CD8-positive, alpha-beta memory T cell (primary cell): ENCODE measurements at regions not wholly inside any gene's neighbourhood (a gene's known extent, or its start where the extent isn't known, plus 50 kb on each side); places are given as distances from the start of the nearest gene placed in this dataset.

Experiments
- CTCF ChIA-PET: fragments of 350-600 bp; sonication (Branson Sonifier 250); formaldehyde crosslinking; loops from one replicate; lab custom pipeline; 2021; ENCODE audit warnings: antibody characterized with exemption; lab: Charles Lee
- POLR2A ChIA-PET: fragments of 350-600 bp; sonication (Branson Sonifier 250); formaldehyde crosslinking; loops from one replicate; lab custom pipeline; 2021; ENCODE audit warnings: antibody characterized with exemption; lab: Charles Lee
- DNase-seq, 5 donors: peaks; one replicate each; pipeline versions ENCODE4 v3.0.0 to v3.0.0-alpha.2; 2020 to 2022; ENCODE audit warnings: mixed read lengths in 1 of 5
- H3K27ac ChIP-seq: one replicate; pipeline ENCODE4 v1.7.0; 2013; ENCODE audit warnings: low read depth, mild to moderate bottlenecking, low read length, moderate library complexity
- H3K27me3 ChIP-seq: 2 replicates; pipeline ENCODE4 v1.7.0; 2013; ENCODE audit warnings: low read length, mild to moderate bottlenecking; ENCODE audit not compliant: insufficient read depth, poor library complexity, severe bottlenecking
- H3K36me3 ChIP-seq: 2 replicates; pipeline ENCODE4 v1.7.0; 2013; ENCODE audit warnings: mild to moderate bottlenecking, low read length, moderate library complexity; ENCODE audit not compliant: insufficient read depth
- H3K4me1 ChIP-seq: 2 replicates; pipeline ENCODE4 v1.7.0; 2013; ENCODE audit warnings: mild to moderate bottlenecking, low read length, moderate library complexity; ENCODE audit not compliant: insufficient read depth
- H3K4me3 ChIP-seq: 2 replicates; pipeline ENCODE4 v1.7.0; 2013; ENCODE audit warnings: mild to moderate bottlenecking, low read length
- H3K9me3 ChIP-seq: 2 replicates; pipeline ENCODE4 v1.7.0; 2013; ENCODE audit warnings: mild to moderate bottlenecking, low read length
- H3K27ac Mint-ChIP-seq, 8 donors: one replicate each; pipeline ENCODE4 v1.8.0; 2020 to 2021; ENCODE audit warnings: mixed read lengths in 8 of 8, mild to moderate bottlenecking in 6 of 8, inconsistent platforms in 3 of 8, moderate library complexity in 3 of 8
- H3K27me3 Mint-ChIP-seq, 2 donors: one replicate each; pipeline ENCODE4 v1.8.0; 2020 to 2021; ENCODE audit warnings: mixed read lengths in 2 of 2, mild to moderate bottlenecking in 1 of 2, moderate library complexity in 1 of 2
- H3K36me3 Mint-ChIP-seq, 3 donors: one replicate each; pipeline ENCODE4 v1.8.0; 2020 to 2021; ENCODE audit warnings: mixed read lengths in 3 of 3, inconsistent platforms in 1 of 3, mild to moderate bottlenecking in 1 of 3
- H3K4me1 Mint-ChIP-seq, 3 donors: one replicate each; pipeline ENCODE4 v1.8.0; 2020 to 2021; ENCODE audit warnings: mixed read lengths in 3 of 3, inconsistent platforms in 1 of 3, mild to moderate bottlenecking in 1 of 3
- H3K4me3 Mint-ChIP-seq, 7 donors: one replicate each; pipeline ENCODE4 v1.8.0; 2020 to 2021; ENCODE audit warnings: mixed read lengths in 7 of 7, mild to moderate bottlenecking in 6 of 7, moderate library complexity in 4 of 7, inconsistent platforms in 2 of 7
- H3K9me3 Mint-ChIP-seq, 5 donors: one replicate each; pipeline ENCODE4 v1.8.0; 2020 to 2022; ENCODE audit warnings: mixed read lengths in 5 of 5, mild to moderate bottlenecking in 3 of 5, moderate library complexity in 2 of 5, inconsistent platforms in 1 of 5

GRCh38 chr17:77861133-77861695, 97.3 kb upstream of the TNRC6C start:
- H3K4me1 ChIP-seq: no peaks in the 10 kb centered on the region
- Mint-ChIP-seq H3K27me3 (peaks cover 0 to 4% of the 10 kb centered on the region in 2 donors), H3K27ac (no peak overlapping the region), H3K4me1 (peaks cover 21 to 49% (median 28%) of the 10 kb centered on the region in 3 donors), H3K4me3 (no peak overlapping the region), H3K36me3 (peaks cover 0 to 4% (median 0%) of the 10 kb centered on the region in 3 donors), H3K9me3 (no peaks in the 10 kb centered on the region)
- no peaks in the 10 kb centered on the region for H3K9me3 ChIP-seq
- H3K27me3 ChIP-seq: no peaks in the 10 kb centered on the region
- CTCF ChIA-PET: no interaction called here
- POLR2A ChIA-PET: interaction anchor here (1.4 kb wide), 1 partner anchor 16 kb away, joined by 3 read pairs; no protein-coding TSS in a partner anchor
- H3K36me3 ChIP-seq: no peaks in the 10 kb centered on the region
- no peak for DNase-seq
- H3K4me3 ChIP-seq: no peak overlapping the region
- H3K27ac ChIP-seq: no peak overlapping the region

- Mint-ChIP-seq H3K27ac (peak overlapping the region in 1 of 8 donors; percentile 38), H3K27me3 (peaks cover 0 to 4% of the 10 kb centered on the region in 2 donors)
Measured at GRCh38 chr17:77861981-77862645, 96.4 kb upstream of the TNRC6C start.

GRCh38 chr17:77862890-77863813, 95.4 kb upstream of the TNRC6C start:
- H3K4me1 Mint-ChIP-seq: peaks cover 15 to 37% (median 16%) of the 10 kb centered on the region in 3 donors
- DNase-seq: no peak
- no peaks in the 10 kb centered on the region for H3K4me1 ChIP-seq
- no peak overlapping the region for H3K27ac ChIP-seq
- peak overlapping the region in 1 of 7 donors; percentile 53 for H3K4me3 Mint-ChIP-seq
- H3K9me3 Mint-ChIP-seq: no peaks in the 10 kb centered on the region
- no peaks in the 10 kb centered on the region for H3K36me3 ChIP-seq
- CTCF ChIA-PET: interaction anchor here (1.4 kb wide), 1 partner anchor 16 kb away, joined by 4 read pairs; no protein-coding TSS in a partner anchor
- H3K9me3 ChIP-seq: no peaks in the 10 kb centered on the region
- no peak overlapping the region for H3K4me3 ChIP-seq
- POLR2A ChIA-PET: interaction anchor here (0.9 to 1.4 kb wide), 2 partner anchors 14 to 95 kb away, joined by 3 to 4 read pairs; partner anchors contain the start of gene TNRC6C
- peak overlapping the region in 5 of 8 donors; percentile 6 to 77 (median 44) for H3K27ac Mint-ChIP-seq
- no peaks in the 10 kb centered on the region for H3K27me3 ChIP-seq
- peaks cover 0 to under 1% of the 10 kb centered on the region in 2 donors for H3K27me3 Mint-ChIP-seq
- H3K36me3 Mint-ChIP-seq: peaks cover 0 to 4% (median 0%) of the 10 kb centered on the region in 3 donors

More at GRCh38 chr17:77861981-77862645, 96.4 kb upstream of the TNRC6C start:
- Histone ChIP-seq H3K27me3 (no peaks in the 10 kb centered on the region), H3K36me3 (no peaks in the 10 kb centered on the region), H3K4me1 (no peaks in the 10 kb centered on the region), H3K4me3 (no peak overlapping the region), H3K27ac (no peak overlapping the region), H3K9me3 (no peaks in the 10 kb centered on the region)
- H3K36me3 Mint-ChIP-seq: peaks cover 0 to 4% (median 0%) of the 10 kb centered on the region in 3 donors
- H3K4me1 Mint-ChIP-seq: peaks cover 20 to 42% (median 24%) of the 10 kb centered on the region in 3 donors
- CTCF ChIA-PET: no interaction called here
- peak in 1 of 5 donors; percentile 31 for DNase-seq
- POLR2A ChIA-PET: interaction anchor here (1.4 kb wide), 1 partner anchor 15 kb away, joined by 3 read pairs; no protein-coding TSS in a partner anchor
- H3K9me3 Mint-ChIP-seq: no peaks in the 10 kb centered on the region
- H3K4me3 Mint-ChIP-seq: no peak overlapping the region

- no peaks in the 10 kb centered on the region for H3K9me3 ChIP-seq
- no peak for DNase-seq
- CTCF ChIA-PET: interaction anchor here (1.4 kb wide), 1 partner anchor 17 kb away, joined by 4 read pairs; no protein-coding TSS in a partner anchor
- Mint-ChIP-seq H3K4me3 (peak overlapping the region in 2 of 7 donors; percentile 40 to 53), H3K27me3 (no peaks in the 10 kb centered on the region), H3K4me1 (peaks cover 15 to 38% (median 18%) of the 10 kb centered on the region in 3 donors), H3K27ac (peak overlapping the region in 3 of 8 donors; percentile 64 to 77 (median 74)), H3K9me3 (no peaks in the 10 kb centered on the region), H3K36me3 (peaks cover 0 to 4% (median 0%) of the 10 kb centered on the region in 3 donors)
- H3K27me3 ChIP-seq: no peaks in the 10 kb centered on the region
- no peak overlapping the region for H3K4me3 ChIP-seq
- no peaks in the 10 kb centered on the region for H3K36me3 ChIP-seq
- POLR2A ChIA-PET: interaction anchor here (0.9 kb wide), 1 partner anchor 95 kb away, joined by 4 read pairs; the partner anchor contains the start of gene TNRC6C
- H3K27ac ChIP-seq: no peak overlapping the region
- H3K4me1 ChIP-seq: peaks cover 2% of the 10 kb centered on the region
Measured at GRCh38 chr17:77863814-77864161, 94.7 kb upstream of the TNRC6C start.

GRCh38 chr17:77864234-77865111, 94.0 kb upstream of the TNRC6C start:
- H3K27ac Mint-ChIP-seq: peak overlapping the region in 2 of 8 donors; percentile 15 to 57
- ChIA-PET POLR2A (no interaction called here), CTCF (interaction anchor here (1.4 kb wide), 1 partner anchor 17 kb away, joined by 4 read pairs; no protein-coding TSS in a partner anchor)
- Histone ChIP-seq H3K27ac (no peak overlapping the region), H3K9me3 (no peaks in the 10 kb centered on the region), H3K4me1 (peaks cover 9% of the 10 kb centered on the region), H3K4me3 (no peak overlapping the region), H3K27me3 (no peaks in the 10 kb centered on the region), H3K36me3 (no peaks in the 10 kb centered on the region)
- peak overlapping the region in 2 of 7 donors; percentile 12 to 32 for H3K4me3 Mint-ChIP-seq
- H3K36me3 Mint-ChIP-seq: peaks cover 0 to 4% (median 0%) of the 10 kb centered on the region in 3 donors
- peaks cover 0 to 2% of the 10 kb centered on the region in 2 donors for H3K27me3 Mint-ChIP-seq
- H3K9me3 Mint-ChIP-seq: no peaks in the 10 kb centered on the region
- DNase-seq: peak in 1 of 5 donors; percentile 23
- H3K4me1 Mint-ChIP-seq: peaks cover 21 to 44% (median 25%) of the 10 kb centered on the region in 3 donors

- H3K4me3 ChIP-seq: no peak overlapping the region
- H3K4me1 ChIP-seq: peaks cover 15% of the 10 kb centered on the region
- ChIA-PET CTCF (no interaction called here), POLR2A (no interaction called here)
- peak overlapping the region in 2 of 8 donors; percentile 68 to 70 for H3K27ac Mint-ChIP-seq
- H3K27me3 Mint-ChIP-seq: peaks cover 0 to 2% of the 10 kb centered on the region in 2 donors
- no peak overlapping the region for H3K27ac ChIP-seq
- peaks cover 0 to 4% (median 0%) of the 10 kb centered on the region in 3 donors for H3K36me3 Mint-ChIP-seq
- H3K36me3 ChIP-seq: no peaks in the 10 kb centered on the region
- peaks cover 28 to 51% (median 32%) of the 10 kb centered on the region in 3 donors for H3K4me1 Mint-ChIP-seq
- H3K4me3 Mint-ChIP-seq: no peak overlapping the region
- no peaks in the 10 kb centered on the region for H3K9me3 ChIP-seq
- DNase-seq: peak in 1 of 5 donors; percentile 8
- H3K9me3 Mint-ChIP-seq: no peaks in the 10 kb centered on the region
- no peaks in the 10 kb centered on the region for H3K27me3 ChIP-seq
Measured at GRCh38 chr17:77865112-77865611, 93.3 kb upstream of the TNRC6C start.

- Mint-ChIP-seq H3K4me3 (no peak overlapping the region), H3K36me3 (peaks cover 0 to 4% (median 0%) of the 10 kb centered on the region in 3 donors), H3K4me1 (peaks cover 28 to 52% (median 32%) of the 10 kb centered on the region in 3 donors), H3K9me3 (no peaks in the 10 kb centered on the region), H3K27me3 (peaks cover 0 to 2% of the 10 kb centered on the region in 2 donors), H3K27ac (no peak overlapping the region)
- no peaks in the 10 kb centered on the region for H3K9me3 ChIP-seq
- POLR2A ChIA-PET: no interaction called here
- no peaks in the 10 kb centered on the region for H3K36me3 ChIP-seq
- peaks cover 17% of the 10 kb centered on the region for H3K4me1 ChIP-seq
- no peaks in the 10 kb centered on the region for H3K27me3 ChIP-seq
- CTCF ChIA-PET: no interaction called here
- no peak for DNase-seq
- no peak overlapping the region for H3K4me3 ChIP-seq
- no peak overlapping the region for H3K27ac ChIP-seq
Measured at GRCh38 chr17:77865716-77866115, 92.8 kb upstream of the TNRC6C start.
